ENCODE measurements at regions not wholly inside any gene's neighbourhood (a gene's known extent, or its start where the extent isn't known, plus 50 kb on each side); places are given as distances from the start of the nearest gene placed in this dataset.

GRCh38 chr12:76611533-76611932, 52.0 kb upstream of the OSBPL8 start:
- H3K4me3 ChIP-seq (ENCODE audit: low read depth, low read length), result no peak overlapping the region
- peak; percentile 67 for DNase-seq (ENCODE audit: low read depth, low spot score)
- TF ChIP-seq CTCF (IDR thresholded peaks at IDR 0.05; ENCODE audit: low read depth, low read length), result no peak
- in situ Hi-C loops (cut with HindIII; ENCODE audit: low sequenced_read_pairs), result no loop called here

- no peak overlapping the region for H3K4me3 ChIP-seq (ENCODE audit: low read depth, low read length)
- no peak for TF ChIP-seq CTCF (IDR thresholded peaks at IDR 0.05; ENCODE audit: low read depth, low read length)
- in situ Hi-C loops (cut with HindIII; ENCODE audit: low sequenced_read_pairs), result no loop called here
- no peak for DNase-seq (ENCODE audit: low read depth, low spot score)
These were observed 54.8 kb upstream of the OSBPL8 start for GRCh38 chr12:76614364-76614763.

GRCh38 chr12:76618031-76618430, 58.5 kb upstream of the OSBPL8 start:
- H3K4me3 ChIP-seq (ENCODE audit: low read depth, low read length), result no peak overlapping the region
- in situ Hi-C loops (cut with HindIII; ENCODE audit: low sequenced_read_pairs), result no loop called here
- TF ChIP-seq CTCF (IDR thresholded peaks at IDR 0.05; ENCODE audit: low read depth, low read length), result no peak
- no peak for DNase-seq (ENCODE audit: low read depth, low spot score)

- no peak overlapping the region for H3K4me3 ChIP-seq (ENCODE audit: low read depth, low read length)
- peak; percentile 88 for TF ChIP-seq CTCF (IDR thresholded peaks at IDR 0.05; ENCODE audit: low read depth, low read length)
- in situ Hi-C loops (cut with HindIII; ENCODE audit: low sequenced_read_pairs), result no loop called here
- peak; percentile 66 for DNase-seq (ENCODE audit: low read depth, low spot score)
These were observed 62.0 kb upstream of the OSBPL8 start for GRCh38 chr12:76621582-76622024.

GRCh38 chr12:76622351-76622750, 62.8 kb upstream of the OSBPL8 start:
- no peak for TF ChIP-seq CTCF (IDR thresholded peaks at IDR 0.05; ENCODE audit: low read depth, low read length)
- DNase-seq (ENCODE audit: low read depth, low spot score), result no peak
- H3K4me3 ChIP-seq (ENCODE audit: low read depth, low read length), result no peak overlapping the region
- in situ Hi-C loops (cut with HindIII; ENCODE audit: low sequenced_read_pairs), result no loop called here

- TF ChIP-seq CTCF (IDR thresholded peaks at IDR 0.05; ENCODE audit: low read depth, low read length), result no peak
- in situ Hi-C loops (cut with HindIII; ENCODE audit: low sequenced_read_pairs), result no loop called here
- H3K4me3 ChIP-seq (ENCODE audit: low read depth, low read length), result no peak overlapping the region
- no peak for DNase-seq (ENCODE audit: low read depth, low spot score)
These were observed 63.3 kb upstream of the OSBPL8 start for GRCh38 chr12:76622915-76623314.

GRCh38 chr12:76623931-76624330, 64.4 kb upstream of the OSBPL8 start:
- DNase-seq (ENCODE audit: low read depth, low spot score), result peak; percentile 32
- H3K4me3 ChIP-seq (ENCODE audit: low read depth, low read length), result no peak overlapping the region
- in situ Hi-C loops (cut with HindIII; ENCODE audit: low sequenced_read_pairs), result no loop called here
- TF ChIP-seq CTCF (IDR thresholded peaks at IDR 0.05; ENCODE audit: low read depth, low read length), result no peak

Data from astrocyte of the spinal cord (primary cell).